ENCODE measurements at regions not wholly inside any gene's neighbourhood (a gene's known extent, or its start where the extent isn't known, plus 50 kb on each side); places are given as distances from the start of the nearest gene placed in this dataset.
A peak's percentile ranks its signal among the peaks of the same experiment; 100 is the strongest.
"Not testable (repeated sequence)": the region's sequence is repeated elsewhere in the genome, so short reads cannot be mapped to it uniquely, and the experiment has no call there.

DNA sequence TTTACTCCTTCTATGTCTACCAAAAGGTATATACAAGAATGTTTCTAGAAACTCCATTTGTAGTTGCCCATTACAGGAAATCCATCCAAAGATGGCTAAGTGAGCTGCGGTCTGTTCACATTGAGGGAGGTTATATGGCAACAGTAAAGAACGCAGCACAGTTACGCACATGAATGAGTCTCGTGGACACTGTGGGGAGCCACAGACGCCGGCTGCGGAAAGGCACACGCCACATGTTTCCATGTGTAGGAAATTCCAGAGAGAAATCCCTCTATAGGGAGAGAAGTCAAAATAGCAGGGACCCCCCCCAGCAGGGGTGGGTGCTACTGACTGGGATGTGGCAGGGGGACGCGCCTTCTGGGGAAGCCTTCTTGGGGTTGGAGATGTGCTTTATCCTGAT is 139.0 kb upstream of the NCOR2 start:
- DNase-seq (ENCODE audit: low spot score): no peak

DNA sequence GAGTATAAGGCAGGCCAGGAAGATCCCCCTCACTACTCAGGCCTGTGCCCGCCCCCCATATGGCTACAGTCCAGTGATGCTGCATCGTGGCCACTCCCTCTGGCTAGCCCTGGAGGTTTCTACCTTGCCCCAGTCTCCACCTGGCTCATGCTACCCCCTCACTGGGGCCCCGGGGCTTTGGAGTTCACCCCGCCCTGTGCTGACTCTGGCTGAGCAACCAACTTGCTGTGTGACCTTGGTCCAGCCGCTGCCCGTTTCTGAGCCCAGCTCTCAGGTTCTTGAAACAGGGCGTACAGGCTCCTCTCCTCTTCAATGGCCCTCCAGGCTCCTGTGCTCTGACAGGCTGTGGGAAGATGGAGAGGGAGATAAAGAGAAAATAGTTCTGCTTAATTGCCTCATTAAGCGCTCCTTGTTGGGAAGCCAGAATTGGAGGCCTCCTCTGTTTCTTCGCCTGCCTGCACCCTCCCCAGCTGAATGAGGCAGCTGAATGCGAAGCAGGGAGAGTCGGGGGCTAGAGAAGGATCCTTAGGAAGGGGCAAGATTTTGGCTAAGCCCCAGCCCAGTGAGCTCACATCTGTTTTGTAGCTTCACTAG is 138.2 kb upstream of the NCOR2 start:
- DNase-seq (ENCODE audit: low spot score): no peak

DNA sequence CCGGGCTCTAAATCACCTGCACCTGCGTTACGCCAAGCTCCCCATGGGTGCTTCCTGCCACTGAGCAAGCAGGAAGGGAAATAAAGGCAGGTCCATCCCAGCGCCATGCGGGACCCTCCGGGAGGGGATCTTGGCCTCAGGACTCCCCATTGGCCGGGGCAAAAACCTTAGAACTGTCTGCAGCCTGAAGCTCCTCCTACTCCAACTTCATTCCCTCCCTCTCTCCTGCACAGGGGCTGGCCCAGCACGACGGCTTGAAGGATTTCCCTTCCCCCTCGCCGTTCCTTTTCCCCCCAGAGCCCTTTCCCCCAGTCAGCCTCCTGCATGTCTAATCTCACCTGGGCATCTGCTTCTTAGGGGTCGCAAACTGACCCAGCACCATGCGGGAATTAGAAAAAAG is 137.2 kb upstream of the NCOR2 start:
- no peak for DNase-seq (ENCODE audit: low spot score)

DNA sequence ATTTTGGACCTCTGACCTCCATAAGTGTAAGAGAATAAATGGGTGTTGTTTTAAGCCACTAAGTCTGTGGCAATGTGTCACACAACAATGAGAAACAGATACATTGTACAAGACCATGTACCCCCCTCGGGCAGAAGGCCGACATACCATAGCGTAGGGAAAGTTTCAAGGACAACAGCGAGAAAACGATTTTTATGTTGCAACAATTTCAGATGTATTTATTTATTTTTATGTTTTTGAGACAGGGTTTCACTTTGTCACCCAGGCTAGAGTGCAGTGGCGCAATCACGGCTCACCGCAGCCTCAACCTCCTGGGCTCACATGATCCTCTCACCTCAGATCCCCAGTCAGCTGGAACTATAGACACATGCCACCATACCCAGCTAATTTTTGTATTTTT is 136.4 kb upstream of the NCOR2 start:
- no peak for DNase-seq (ENCODE audit: low spot score)

DNA sequence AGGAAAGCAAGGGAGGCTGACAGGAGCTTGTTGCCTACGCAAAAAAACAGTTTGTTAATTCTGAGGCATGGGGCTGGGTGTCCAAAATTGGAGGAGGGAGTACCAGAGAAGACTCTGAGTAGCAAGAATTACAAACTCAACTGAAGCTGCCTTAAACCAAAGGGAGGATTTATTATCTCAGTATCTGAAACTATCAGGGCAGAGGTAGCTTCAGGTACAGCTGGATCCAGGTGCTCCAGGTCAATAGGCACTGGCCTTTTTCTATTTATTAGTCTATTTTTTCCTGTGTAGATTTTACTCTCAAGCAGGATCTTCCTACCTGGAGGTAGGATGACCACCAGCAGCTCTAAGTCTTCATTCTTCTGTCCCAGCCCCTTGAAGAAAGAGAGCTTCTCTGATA is 135.3 kb upstream of the NCOR2 start:
- no peak for DNase-seq (ENCODE audit: low spot score)

DNA sequence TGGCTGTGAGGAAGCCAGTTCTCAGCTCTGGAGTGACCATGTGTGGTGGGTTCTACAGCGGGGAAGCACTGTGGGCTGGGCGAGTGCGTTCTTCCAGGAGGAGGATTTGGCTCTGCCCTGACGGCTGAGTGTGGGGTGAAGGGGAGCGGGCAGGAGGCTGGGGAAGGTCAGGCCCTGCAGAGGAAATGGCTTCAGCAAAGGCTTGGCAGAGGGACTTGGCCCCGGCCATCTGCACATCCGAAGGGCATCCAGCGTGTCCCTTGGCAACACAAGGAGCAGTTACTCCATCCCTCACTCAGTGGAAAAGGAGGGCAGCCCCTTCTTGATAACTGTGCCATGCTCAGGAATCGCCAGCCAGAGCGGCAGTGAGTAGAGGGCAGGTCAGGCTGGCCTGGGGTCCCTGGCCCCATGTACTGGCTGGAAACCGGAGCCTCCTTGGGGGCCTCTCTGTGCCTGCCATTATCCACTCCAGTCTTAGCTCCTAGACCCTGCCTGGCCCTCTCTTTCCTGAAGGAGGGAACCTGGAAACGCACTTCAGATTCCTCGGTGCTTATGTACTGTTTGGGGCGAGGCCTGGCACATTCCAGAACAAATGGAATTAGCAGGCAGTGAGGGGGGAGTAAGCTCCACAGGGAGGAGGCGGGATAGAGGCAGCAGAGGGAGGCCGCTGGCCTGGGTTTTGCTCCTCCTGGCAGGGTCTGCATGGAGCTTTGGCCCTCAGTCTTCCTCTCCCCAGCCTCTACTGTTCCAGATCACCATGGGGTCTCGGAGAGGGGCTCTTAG is 133.6 kb upstream of the NCOR2 start:
- peak; percentile 64 for DNase-seq (ENCODE audit: low spot score)

DNA sequence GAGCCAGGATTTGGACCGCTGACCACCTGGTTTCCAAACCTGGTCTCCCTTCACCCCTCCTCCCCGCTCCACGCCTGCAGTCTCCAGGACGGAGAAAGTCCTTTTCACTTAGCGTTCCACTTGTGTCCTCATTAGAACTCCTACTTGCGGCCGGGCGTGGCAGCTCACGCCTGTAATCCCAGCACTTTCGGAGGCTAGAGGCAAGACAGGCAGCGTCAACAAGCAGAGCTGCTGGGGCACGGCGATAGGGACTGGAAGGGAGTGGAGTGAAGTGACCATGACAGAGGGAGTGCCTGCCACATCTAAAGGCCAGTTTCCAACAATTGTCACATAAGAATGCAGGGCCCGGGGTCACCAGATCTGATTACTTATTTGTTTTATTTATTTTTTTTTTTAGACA is 132.5 kb upstream of the NCOR2 start:
- no peak for DNase-seq (ENCODE audit: low spot score)

DNA sequence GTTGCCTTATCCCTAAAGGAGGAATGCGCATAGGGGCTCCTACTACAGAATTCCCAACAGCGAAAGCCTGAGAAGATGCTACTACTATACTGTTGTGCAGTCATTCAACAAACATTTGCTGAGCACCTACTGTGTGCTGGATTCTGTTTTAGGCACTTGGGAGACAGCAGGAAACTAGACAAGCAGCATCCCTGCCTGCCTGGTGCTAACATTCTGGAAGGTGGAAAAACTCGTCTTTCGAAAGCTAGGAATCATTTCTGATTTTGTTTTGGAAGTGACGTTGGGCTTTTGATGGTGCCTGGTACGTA is 131.5 kb upstream of the NCOR2 start:
- no peak for DNase-seq (ENCODE audit: low spot score)

DNA sequence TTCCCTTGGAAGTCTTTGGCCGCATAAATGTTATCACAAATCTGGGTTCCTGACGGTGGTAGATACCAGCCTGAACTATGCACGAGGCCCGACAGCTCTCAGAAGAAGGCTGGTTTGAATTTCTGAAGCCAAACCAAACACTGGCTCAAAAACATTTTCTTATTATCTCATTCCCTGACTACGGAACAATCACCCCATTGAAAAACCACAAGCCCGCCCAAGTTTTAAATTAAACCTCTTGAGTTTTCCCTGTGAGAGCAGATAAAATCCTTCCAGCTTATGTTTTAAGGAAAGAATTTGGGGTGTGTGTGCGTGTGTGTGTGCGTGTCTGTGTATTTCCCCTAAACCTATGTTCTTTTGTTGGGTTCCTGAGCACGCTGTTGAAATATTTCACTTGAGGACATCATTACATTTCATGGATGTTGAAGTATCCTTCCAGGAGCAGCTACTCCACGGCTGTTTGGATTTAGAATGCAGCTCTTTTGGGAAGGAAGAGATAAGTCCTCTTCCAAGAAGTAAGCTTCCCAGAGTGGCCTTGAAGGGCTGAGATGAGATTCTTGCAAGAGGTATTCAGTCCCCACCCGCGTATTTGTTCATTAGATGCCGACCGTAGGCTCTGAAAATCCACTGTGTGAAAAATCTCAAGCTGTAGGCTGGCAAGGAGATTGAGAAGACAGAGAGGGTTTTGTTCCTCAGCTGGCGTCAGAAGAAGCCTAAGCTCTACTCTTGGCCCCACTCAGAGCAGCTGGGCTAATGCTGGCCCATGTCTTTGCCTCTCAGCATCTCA is 131.0 kb upstream of the NCOR2 start:
- DNase-seq (ENCODE audit: low spot score): no peak

DNA sequence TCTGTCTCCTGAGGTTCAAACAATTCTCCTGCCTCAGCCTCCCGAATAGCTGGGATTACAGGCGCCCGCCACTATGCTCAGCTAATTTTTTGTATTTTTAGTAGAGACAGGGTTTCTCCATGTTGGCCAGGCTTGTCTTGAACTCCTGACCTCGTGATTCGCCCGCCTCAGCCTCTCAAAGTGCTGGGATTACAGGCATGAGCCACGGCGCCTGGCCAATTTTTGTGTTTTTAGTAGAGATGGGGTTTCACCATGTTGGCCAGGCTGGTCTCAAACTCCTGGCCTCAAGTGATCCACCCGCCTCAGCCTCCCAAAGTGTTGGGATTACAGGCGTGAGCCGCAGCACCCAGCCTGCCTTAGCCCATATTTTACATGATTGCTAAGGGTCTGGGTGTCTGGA is 130.3 kb upstream of the NCOR2 start:
- DNase-seq (ENCODE audit: low spot score): not testable (repeated sequence)

DNA sequence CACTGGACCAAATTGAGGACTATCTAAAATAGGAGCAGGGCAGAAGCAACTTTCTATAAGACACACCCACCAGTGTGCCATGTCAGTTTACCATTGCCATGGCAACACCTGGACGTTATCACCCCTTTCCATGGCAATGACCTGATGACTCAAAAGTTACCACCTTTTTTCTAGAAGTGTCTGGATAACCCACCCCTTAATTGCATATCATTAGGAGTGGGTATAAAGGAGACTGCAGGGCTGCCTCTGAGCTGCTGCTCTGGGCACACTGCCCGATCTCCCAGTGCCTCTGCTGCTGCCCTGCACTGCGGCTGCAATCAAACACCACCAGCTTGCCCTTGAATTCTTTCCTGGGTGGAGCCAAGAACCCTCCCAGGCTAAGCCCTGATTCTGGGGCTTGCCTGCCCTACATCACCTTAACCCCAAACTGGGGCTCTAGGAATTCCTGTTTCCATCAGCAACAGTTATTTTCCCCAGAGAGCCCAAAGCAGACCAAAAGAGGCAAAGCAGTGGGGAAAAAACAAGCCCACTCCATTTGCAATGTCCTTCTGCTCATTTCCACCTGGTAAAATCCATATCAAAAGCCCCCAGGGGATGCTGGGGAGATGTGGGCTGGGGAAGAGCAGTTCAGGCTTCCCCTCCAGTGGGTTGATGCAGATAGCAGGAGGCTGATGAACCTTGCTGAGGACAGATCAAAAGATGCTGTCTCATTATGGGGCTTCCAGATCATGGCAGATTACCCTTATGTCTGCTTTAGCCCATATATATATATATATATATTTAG is 129.5 kb upstream of the NCOR2 start:
- no peak for DNase-seq (ENCODE audit: low spot score)

DNA sequence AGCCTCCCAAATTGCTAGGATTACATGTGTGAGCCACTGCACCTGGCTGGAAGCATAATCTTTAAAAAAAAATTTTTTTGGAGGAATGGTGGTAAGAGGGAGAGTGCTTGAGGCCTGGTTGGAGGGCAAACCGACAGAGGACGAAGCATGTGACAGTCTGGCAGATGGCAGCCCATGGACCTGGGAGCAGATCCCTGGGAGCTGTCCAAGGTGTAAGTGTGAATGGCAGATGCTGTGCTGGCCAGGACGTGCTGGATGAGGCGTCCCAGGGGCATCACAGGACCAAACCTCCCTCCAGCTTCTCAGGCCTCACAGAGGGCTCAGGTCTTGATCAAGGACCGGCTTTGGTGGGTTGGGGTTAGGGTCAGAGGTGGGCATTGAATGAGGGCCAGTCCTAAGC is 128.4 kb upstream of the NCOR2 start:
- peak; percentile 84 for DNase-seq (ENCODE audit: low spot score)

DNA sequence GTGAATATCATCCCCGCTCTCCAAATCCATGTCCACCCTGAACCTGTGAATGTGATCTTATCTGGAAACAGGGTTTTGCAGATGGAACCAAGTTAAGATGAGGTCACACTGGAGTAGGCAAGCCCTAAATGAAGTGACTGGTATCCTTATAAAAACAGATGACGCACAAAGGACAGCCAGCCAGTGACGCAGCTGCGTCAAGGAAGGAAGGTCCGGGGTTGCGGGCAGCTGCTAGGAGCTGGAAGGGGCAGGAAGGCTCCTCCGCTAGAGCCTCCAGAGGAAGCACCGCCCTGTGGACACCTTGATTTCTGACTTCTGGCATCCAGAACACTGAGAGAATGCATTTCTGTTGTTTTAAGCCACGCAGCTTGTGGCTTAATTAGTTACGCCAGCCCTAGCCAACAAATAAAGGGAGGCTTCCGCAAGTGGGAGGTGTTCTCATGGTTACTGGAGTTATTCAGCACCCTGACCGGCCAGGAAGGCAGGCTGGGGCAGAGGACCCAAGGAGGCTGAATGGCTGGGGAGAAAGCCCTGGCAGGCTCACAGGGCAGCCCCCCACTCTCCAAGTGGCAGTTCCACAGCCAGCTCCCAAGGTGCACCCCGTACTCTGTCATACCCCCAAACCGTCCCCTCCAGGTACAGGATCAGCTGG is 127.6 kb upstream of the NCOR2 start:
- peak; percentile 57 for DNase-seq (ENCODE audit: low spot score)

DNA sequence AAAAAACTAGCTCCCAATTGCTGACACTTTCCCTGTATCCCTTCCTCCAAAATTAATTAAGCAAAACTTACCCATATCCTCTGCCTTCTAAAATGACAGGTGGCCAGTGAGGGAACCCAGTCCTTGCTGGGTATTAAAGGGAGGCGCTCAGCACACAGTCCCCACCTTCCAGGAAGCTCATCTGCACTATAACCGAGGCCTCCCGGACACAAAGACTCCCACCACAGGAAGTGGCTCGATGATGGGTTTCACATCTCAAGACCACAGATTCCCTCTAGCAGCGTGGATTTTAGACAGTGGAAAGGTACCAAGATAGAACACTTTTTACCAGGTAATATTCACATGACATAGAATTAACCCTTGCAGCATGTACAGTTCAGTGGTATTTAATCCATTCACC is 126.8 kb upstream of the NCOR2 start:
- DNase-seq (ENCODE audit: low spot score): no peak

DNA sequence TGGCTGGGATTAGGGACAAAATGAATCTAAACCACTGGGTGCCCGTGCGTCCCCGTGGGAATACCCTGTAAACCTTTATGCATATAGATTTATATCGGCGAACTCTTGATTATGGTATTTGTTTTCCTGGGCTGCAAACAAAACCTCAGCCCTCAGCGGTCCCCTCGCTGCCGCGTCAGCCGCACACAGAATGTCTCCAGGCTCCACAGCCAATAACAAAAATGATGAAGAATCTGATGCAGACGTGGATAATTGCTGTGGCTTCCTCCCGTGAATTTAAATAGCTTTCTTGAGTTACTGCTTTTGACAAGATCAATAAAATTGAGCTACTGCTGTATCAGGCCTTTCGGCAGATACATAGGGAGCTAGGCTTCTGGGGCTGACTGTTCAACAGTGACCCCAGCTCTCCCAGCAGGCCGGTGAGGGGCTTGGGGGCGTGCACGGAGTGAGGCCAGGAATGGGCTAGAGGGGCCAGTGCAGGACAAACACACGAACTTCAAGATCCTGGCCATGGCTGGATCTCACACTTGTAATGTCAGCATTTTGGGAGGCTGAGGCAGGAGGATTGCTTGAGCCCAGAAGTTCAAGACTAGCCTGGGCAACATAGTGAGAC is 125.8 kb upstream of the NCOR2 start:
- no peak for DNase-seq (ENCODE audit: low spot score)

DNA sequence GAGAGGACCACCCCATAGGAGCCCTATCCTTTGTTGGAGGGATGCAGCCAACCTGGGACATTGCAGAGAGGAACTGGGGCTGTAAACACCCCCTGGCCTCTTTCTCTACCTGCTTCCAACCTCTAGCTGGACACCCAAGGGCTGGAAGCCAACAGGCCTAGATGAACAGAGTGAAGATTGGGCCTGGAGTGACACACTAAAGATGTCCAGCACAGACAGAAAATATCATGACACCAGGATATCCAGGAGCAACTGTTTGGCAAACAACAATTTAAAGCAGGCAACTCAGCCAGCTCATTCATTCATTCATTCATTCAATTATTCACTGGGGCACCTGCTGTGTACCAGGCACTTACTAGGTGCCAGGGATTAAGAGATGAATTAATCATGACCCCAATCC is 125.0 kb upstream of the NCOR2 start:
- DNase-seq (ENCODE audit: low spot score): no peak

DNA sequence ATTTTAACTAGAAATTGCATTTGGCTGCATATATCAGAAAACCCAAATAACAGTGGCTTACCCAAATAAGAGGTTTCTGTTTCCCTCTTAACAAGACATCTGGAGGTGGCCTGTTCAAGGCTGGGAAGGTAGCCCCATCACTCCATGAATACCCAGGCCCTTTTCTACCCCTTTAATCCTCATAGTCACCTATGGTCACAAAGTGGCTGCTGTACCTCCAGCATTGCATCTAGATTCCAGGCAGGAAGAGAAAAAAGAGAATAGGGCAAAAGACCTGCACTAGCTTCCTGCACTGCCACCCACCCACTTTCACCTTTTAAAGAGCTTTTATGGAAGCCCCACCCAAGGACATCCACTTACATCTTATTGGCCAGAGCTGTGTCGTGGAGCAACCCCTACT is 124.0 kb upstream of the NCOR2 start:
- no peak for DNase-seq (ENCODE audit: low spot score)

DNA sequence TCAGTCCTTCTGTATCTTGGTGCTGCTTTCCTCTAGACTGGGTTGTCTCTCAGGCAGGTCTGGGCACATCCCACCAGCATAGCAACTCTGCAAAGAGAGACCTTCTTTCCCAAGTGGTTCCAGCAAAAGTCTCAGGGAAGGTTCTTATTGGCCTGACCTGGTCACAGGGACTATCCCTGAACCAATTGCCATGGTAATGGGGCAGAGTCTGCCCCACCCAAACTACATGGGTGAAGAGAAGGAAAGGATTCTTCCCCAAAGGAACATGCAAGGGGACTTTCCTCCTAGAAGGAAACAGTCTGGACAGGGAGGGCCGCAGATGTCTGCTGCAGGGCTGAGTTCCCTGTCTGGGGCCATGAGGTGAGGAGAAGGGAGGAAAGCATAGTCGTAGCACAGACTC is 122.2 kb upstream of the NCOR2 start:
- no peak for DNase-seq (ENCODE audit: low spot score)

DNA sequence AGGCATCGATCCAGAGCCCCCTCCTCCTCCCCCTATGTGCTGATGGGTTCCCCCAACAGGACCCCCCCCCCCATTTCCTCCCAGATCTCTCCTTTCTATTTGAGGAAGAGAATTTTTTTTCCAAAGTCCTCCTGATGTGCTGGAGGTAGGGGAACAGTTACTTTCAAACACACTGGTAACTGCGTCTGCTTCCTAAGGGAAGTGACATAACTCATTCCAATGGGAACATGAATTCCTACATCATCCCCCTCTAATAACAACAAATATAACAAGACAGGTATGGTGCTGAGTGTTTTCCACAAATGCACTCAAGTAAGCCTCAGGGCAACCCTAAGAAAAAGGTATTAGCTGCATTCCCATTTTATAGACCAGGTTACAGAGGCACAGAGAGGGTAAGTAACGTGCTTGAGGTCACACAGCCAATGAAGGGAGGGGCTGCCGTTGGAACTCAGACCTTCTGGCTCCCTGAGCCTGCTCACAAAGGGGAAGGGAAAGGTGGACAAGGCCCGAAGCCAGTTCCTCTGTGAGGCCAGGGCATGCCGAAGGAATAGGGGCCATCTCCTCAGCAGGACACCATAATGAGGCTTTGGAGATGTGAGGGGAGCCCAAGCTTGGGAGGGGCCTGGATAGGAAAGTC is 121.1 kb upstream of the NCOR2 start:
- no peak for DNase-seq (ENCODE audit: low spot score)

DNA sequence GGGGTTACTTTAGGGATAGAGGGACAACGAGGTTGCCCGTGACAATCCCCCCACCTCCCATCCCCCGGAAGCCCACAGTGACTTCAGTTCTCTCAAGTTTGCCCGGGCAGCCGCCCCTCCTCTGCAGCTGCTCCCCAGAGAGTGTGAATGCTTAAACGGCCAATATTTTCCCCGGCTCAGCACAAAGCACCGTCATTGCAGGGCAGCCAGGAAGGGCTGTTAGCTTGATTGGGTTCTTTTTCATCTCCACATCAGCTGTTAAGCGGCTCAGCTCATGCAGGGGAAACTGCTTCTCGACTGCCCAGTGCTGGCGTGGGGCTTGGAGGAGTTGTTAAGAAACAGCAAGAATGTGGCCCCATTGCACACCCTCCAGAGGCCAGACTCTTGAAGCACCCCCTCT is 120.5 kb upstream of the NCOR2 start:
- DNase-seq (ENCODE audit: low spot score): no peak

All from cerebellar cortex (tissue), 1 donor.